ENCODE measurements at regions not wholly inside any gene's neighbourhood (a gene's known extent, or its start where the extent isn't known, plus 50 kb on each side); places are given as distances from the start of the nearest gene placed in this dataset.

GRCh38 chr3:104291878-104292277 is 1074.8 kb upstream of the ALCAM start:
- no peak for TF ChIP-seq CTCF (IDR thresholded peaks at IDR 0.05; ENCODE audit: insufficient read depth, low read length)
- TF ChIP-seq REST (IDR thresholded peaks at IDR 0.05; ENCODE audit: insufficient replicate concordance, low read depth): no peak

Measured in HL-60 (cell line).